ENCODE measurements at regions not wholly inside any gene's neighbourhood (a gene's known extent, or its start where the extent isn't known, plus 50 kb on each side); places are given as distances from the start of the nearest gene placed in this dataset.

GRCh38 chr11:110362971-110363509 is 66.6 kb upstream of the RDX start:
- TF ChIP-seq CTCF (IDR thresholded peaks at IDR 0.05), result no peak
- H3K27me3 ChIP-seq, result no peaks in the 10 kb centered on the region
- peaks cover 0 to 22% of the 10 kb centered on the region in 2 donors for H3K4me1 ChIP-seq
- no peak overlapping the region for H3K4me3 ChIP-seq
- peak overlapping the region; percentile 29 to 33 for H3K27ac ChIP-seq
- DNase-seq (ENCODE audit: low spot score), result no peak
- no peaks in the 10 kb centered on the region for H3K36me3 ChIP-seq
- no peaks in the 10 kb centered on the region for H3K9me3 ChIP-seq

GRCh38 chr11:110366291-110366690 is 63.5 kb upstream of the FDX1 start:
- no peak for TF ChIP-seq CTCF (IDR thresholded peaks at IDR 0.05)
- H3K4me1 ChIP-seq, result peaks cover 0 to 22% of the 10 kb centered on the region in 2 donors
- no peaks in the 10 kb centered on the region for H3K9me3 ChIP-seq
- H3K27me3 ChIP-seq, result no peaks in the 10 kb centered on the region
- H3K36me3 ChIP-seq, result no peaks in the 10 kb centered on the region
- peak overlapping the region in 1 of 2 donors; percentile 29 for H3K27ac ChIP-seq
- DNase-seq (ENCODE audit: low spot score), result no peak
- H3K4me3 ChIP-seq, result no peak overlapping the region

- peak in 1 of 2 donors; percentile 53 for TF ChIP-seq CTCF (IDR thresholded peaks at IDR 0.05)
- DNase-seq (ENCODE audit: low spot score), result no peak
- no peaks in the 10 kb centered on the region for H3K9me3 ChIP-seq
- no peak overlapping the region for H3K4me3 ChIP-seq
- H3K27me3 ChIP-seq, result no peaks in the 10 kb centered on the region
- no peak overlapping the region for H3K27ac ChIP-seq
- H3K36me3 ChIP-seq, result no peaks in the 10 kb centered on the region
- peaks cover 0 to 22% of the 10 kb centered on the region in 2 donors for H3K4me1 ChIP-seq
Measured at GRCh38 chr11:110367571-110367970, 62.2 kb upstream of the FDX1 start.

- no peaks in the 10 kb centered on the region for H3K27me3 ChIP-seq
- no peak overlapping the region for H3K27ac ChIP-seq
- H3K9me3 ChIP-seq, result no peaks in the 10 kb centered on the region
- no peak for TF ChIP-seq CTCF (IDR thresholded peaks at IDR 0.05)
- no peak for DNase-seq (ENCODE audit: low spot score)
- H3K4me3 ChIP-seq, result no peak overlapping the region
- peaks cover 0 to 17% of the 10 kb centered on the region in 2 donors for H3K4me1 ChIP-seq
- H3K36me3 ChIP-seq, result no peaks in the 10 kb centered on the region
Measured at GRCh38 chr11:110371084-110371483, 58.7 kb upstream of the FDX1 start.

GRCh38 chr11:110373051-110373702 is 56.6 kb upstream of the FDX1 start:
- H3K36me3 ChIP-seq, result no peaks in the 10 kb centered on the region
- no peak for DNase-seq (ENCODE audit: low spot score)
- no peak overlapping the region for H3K27ac ChIP-seq
- TF ChIP-seq CTCF (IDR thresholded peaks at IDR 0.05), result no peak
- H3K27me3 ChIP-seq, result no peaks in the 10 kb centered on the region
- no peak overlapping the region for H3K4me3 ChIP-seq
- peaks cover 0 to 17% of the 10 kb centered on the region in 2 donors for H3K4me1 ChIP-seq
- H3K9me3 ChIP-seq, result no peaks in the 10 kb centered on the region

- no peak overlapping the region for H3K4me3 ChIP-seq
- no peak for DNase-seq (ENCODE audit: low spot score)
- no peaks in the 10 kb centered on the region for H3K27me3 ChIP-seq
- peaks cover 0 to 17% of the 10 kb centered on the region in 2 donors for H3K4me1 ChIP-seq
- TF ChIP-seq CTCF (IDR thresholded peaks at IDR 0.05), result no peak
- no peaks in the 10 kb centered on the region for H3K36me3 ChIP-seq
- no peaks in the 10 kb centered on the region for H3K9me3 ChIP-seq
- no peak overlapping the region for H3K27ac ChIP-seq
Measured at GRCh38 chr11:110374921-110375320, 54.8 kb upstream of the FDX1 start.

All from right atrium auricular region (tissue), 2 donors.